Liver (tissue), 3 donors: ENCODE measurements at regions not wholly inside any gene's neighbourhood (a gene's known extent, or its start where the extent isn't known, plus 50 kb on each side); places are given as distances from the start of the nearest gene placed in this dataset.

ENCODE experiments used
- CTCF ChIP-seq: fragments of 150-350 bp; IDR thresholded peaks from 2 replicates; pipeline ENCODE4 v1.5.1; 2017; ENCODE audit warnings: improper control_type of control experiment, low read depth, low read length; ENCODE audit not compliant: missing input control
- GABPA ChIP-seq, 2 donors: IDR thresholded peaks in 1 of 2; conservative IDR thresholded peaks in 1 of 2; 2 replicates each; pipeline ENCODE4 v1.6.1; 2016; ENCODE audit warnings: antibody characterized with exemption in 2 of 2, mild to moderate bottlenecking in 1 of 2, moderate library complexity in 1 of 2
- HNF4A ChIP-seq, 2 donors: conservative IDR thresholded peaks; 2 replicates each; pipeline ENCODE4 v1.6.1; 2016; ENCODE audit warnings: antibody characterized with exemption in 2 of 2, mild to moderate bottlenecking in 2 of 2
- JUND ChIP-seq, 2 donors: IDR thresholded peaks; 2 replicates each; pipeline ENCODE4 v1.6.1; 2016; ENCODE audit warnings: antibody characterized with exemption in 2 of 2
- RAD21 ChIP-seq, 2 donors: IDR thresholded peaks; 2 replicates each; pipeline ENCODE4 v1.6.1; 2016; ENCODE audit warnings: antibody characterized with exemption in 2 of 2, mild to moderate bottlenecking in 2 of 2
- TAF1 ChIP-seq: conservative IDR thresholded peaks from 2 replicates; pipeline ENCODE4 v1.6.1; 2016; ENCODE audit warnings: antibody characterized with exemption, mild to moderate bottlenecking
- ZBTB33 ChIP-seq: IDR thresholded peaks from 2 replicates; pipeline ENCODE4 v1.6.1; 2016; ENCODE audit warnings: antibody characterized with exemption
- donor health status: healthy.
- donor health status: healthy.

- TF ChIP-seq CTCF: no peak
- no peak for TF ChIP-seq HNF4A (conservative IDR thresholded peaks at IDR 0.05)
- TF ChIP-seq ZBTB33: no peak
- TF ChIP-seq RAD21 (IDR thresholded peaks at IDR 0.05): no peak
- no peak for TF ChIP-seq GABPA (IDR thresholded peaks at IDR 0.05 in 1 of 2, conservative IDR thresholded peaks at IDR 0.05 in 1 of 2)
- no peak for TF ChIP-seq JUND (IDR thresholded peaks at IDR 0.05)
- no peak for TF ChIP-seq TAF1
Measured at GRCh38 chr17:6361733-6362132, 73.2 kb downstream of the AIPL1 start.
